Body of pancreas (tissue), 4 donors: ENCODE measurements at regions not wholly inside any gene's neighbourhood (a gene's known extent, or its start where the extent isn't known, plus 50 kb on each side); places are given as distances from the start of the nearest gene placed in this dataset.

Experiments used
- CTCF ChIP-seq, 7 experiments: fragments of 450-650 bp in 4 of 7; fragments of 200-600 bp in 3 of 7; sonication (generic) in 3 of 7; IDR thresholded peaks; one replicate each; pipeline ENCODE4 v1.5.1; 2016 to 2019; ENCODE audit warnings: antibody characterized with exemption in 7 of 7
- POLR2A ChIP-seq, 3 donors: fragments of 450-650 bp; IDR thresholded peaks; one replicate each; pipeline ENCODE4 v1.6.1; 2016; ENCODE audit warnings: antibody characterized with exemption in 3 of 3, mild to moderate bottlenecking in 2 of 3

GRCh38 chr5:6125781-6126180 is 252.6 kb downstream of the MED10 start:
- TF ChIP-seq CTCF (IDR thresholded peaks at IDR 0.05) (no peak), POLR2A (IDR thresholded peaks at IDR 0.05) (no peak)
